ENCODE measurements at regions not wholly inside any gene's neighbourhood (a gene's known extent, or its start where the extent isn't known, plus 50 kb on each side); places are given as distances from the start of the nearest gene placed in this dataset.

GRCh38 chr14:98470663-98471062 is 801.3 kb downstream of the BCL11B start:
- TF ChIP-seq CTCF (IDR thresholded peaks at IDR 0.05; ENCODE audit: poor library complexity) (no peak), EZH2phosphoT487 (IDR thresholded peaks at IDR 0.05; ENCODE audit: low read depth, severe bottlenecking, unreplicated experiment) (no peak)
